ENCODE measurements at regions not wholly inside any gene's neighbourhood (a gene's known extent, or its start where the extent isn't known, plus 50 kb on each side); places are given as distances from the start of the nearest gene placed in this dataset.

DNA sequence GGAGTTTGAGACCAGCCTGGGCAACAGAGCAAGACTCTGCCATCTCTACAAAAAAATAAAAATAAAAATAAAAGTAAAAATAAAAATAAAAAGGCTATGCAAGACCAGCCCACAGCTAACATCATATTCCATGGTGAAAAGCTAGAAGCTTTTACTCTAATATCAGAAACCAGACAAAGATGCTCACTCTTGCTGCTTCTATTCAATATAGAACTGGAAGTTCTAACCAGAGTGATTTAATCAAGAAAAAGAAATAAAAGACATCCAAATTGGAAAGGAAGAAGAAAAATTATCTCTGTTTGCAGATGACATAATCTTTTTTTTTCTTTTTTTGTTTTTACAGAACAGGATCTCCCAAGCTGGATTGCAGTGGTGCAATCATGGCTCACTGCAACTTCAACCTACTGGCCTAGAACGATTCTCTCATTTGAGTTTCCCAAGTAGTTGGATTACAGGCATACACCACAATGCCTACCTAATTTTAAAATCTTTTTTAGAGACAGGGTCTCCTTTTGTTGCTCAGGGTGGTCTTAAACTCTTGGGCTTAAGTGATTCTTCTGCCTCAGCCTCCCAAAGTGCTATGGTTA, 100.7 kb upstream of the JAG1 start:
- no peak for TF ChIP-seq CTCF (IDR thresholded peaks at IDR 0.05)
- TF ChIP-seq POLR2AphosphoS5 (IDR thresholded peaks at IDR 0.05; ENCODE audit: low read depth, low read length), result no peak
- no peak for TF ChIP-seq TCF7L2 (IDR thresholded peaks at IDR 0.05; ENCODE audit: low read depth, low read length)
- TF ChIP-seq, protein P1, sequence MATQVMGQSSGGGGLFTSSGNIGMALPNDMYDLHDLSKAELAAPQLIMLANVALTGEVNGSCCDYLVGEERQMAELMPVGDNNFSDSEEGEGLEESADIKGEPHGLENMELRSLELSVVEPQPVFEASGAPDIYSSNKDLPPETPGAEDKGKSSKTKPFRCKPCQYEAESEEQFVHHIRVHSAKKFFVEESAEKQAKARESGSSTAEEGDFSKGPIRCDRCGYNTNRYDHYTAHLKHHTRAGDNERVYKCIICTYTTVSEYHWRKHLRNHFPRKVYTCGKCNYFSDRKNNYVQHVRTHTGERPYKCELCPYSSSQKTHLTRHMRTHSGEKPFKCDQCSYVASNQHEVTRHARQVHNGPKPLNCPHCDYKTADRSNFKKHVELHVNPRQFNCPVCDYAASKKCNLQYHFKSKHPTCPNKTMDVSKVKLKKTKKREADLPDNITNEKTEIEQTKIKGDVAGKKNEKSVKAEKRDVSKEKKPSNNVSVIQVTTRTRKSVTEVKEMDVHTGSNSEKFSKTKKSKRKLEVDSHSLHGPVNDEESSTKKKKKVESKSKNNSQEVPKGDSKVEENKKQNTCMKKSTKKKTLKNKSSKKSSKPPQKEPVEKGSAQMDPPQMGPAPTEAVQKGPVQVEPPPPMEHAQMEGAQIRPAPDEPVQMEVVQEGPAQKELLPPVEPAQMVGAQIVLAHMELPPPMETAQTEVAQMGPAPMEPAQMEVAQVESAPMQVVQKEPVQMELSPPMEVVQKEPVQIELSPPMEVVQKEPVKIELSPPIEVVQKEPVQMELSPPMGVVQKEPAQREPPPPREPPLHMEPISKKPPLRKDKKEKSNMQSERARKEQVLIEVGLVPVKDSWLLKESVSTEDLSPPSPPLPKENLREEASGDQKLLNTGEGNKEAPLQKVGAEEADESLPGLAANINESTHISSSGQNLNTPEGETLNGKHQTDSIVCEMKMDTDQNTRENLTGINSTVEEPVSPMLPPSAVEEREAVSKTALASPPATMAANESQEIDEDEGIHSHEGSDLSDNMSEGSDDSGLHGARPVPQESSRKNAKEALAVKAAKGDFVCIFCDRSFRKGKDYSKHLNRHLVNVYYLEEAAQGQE (IDR thresholded peaks at IDR 0.05; ENCODE audit: insufficient read depth in 1 of 2, low read depth in 2 of 2, low read length in 1 of 2), result no peak
- TF ChIP-seq SIN3A (IDR thresholded peaks at IDR 0.05; ENCODE audit: borderline replicate concordance, insufficient read depth, low read depth, low read length), result no peak

Data from Panc1 (cell line).